Brain microvascular endothelial cell (primary cell): ENCODE measurements at regions not wholly inside any gene's neighbourhood (a gene's known extent, or its start where the extent isn't known, plus 50 kb on each side); places are given as distances from the start of the nearest gene placed in this dataset.

Experiments used
- DNase-seq: peaks from one replicate; pipeline ENCODE4 v3.0.0-alpha.2; 2020
- H3K27ac ChIP-seq: fragments of 250-450 bp; sonication (Bioruptor Pico); 2 replicates; pipeline ENCODE4 v1.5.1; 2020; ENCODE audit warnings: mild to moderate bottlenecking, moderate library complexity
- H3K27me3 ChIP-seq: fragments of 250-450 bp; sonication (Bioruptor Pico); replicated peaks from 2 replicates; pipeline ENCODE4 v1.5.1; 2020; ENCODE audit warnings: mild to moderate bottlenecking
- H3K36me3 ChIP-seq: fragments of 250-450 bp; sonication (Bioruptor Pico); replicated peaks from 2 replicates; pipeline ENCODE4 v1.5.1; 2020; ENCODE audit warnings: mild to moderate bottlenecking
- H3K4me3 ChIP-seq: 2 replicates; pipeline ENCODE4 v1.5.1; 2011; ENCODE audit warnings: low read depth, mild to moderate bottlenecking, control low read depth, low read length, moderate library complexity
- CTCF ChIP-seq: IDR thresholded peaks from 2 replicates; pipeline ENCODE4 v1.5.1; 2011; ENCODE audit warnings: low read depth, mild to moderate bottlenecking, moderate library complexity, low read length, control low read depth, inconsistent platforms; ENCODE audit errors: missing control alignments
- in situ Hi-C: cut with HindIII; loops from 2 replicates; pipeline ENCODE4 v1.10.0; 2017; ENCODE audit warnings: low sequenced_read_pairs, low pct_ligation_motif_present

- Histone ChIP-seq H3K27me3 (no peaks in the 10 kb centered on the region), H3K4me3 (no peak overlapping the region), H3K27ac (no peak overlapping the region), H3K36me3 (no peaks in the 10 kb centered on the region)
- no peak for DNase-seq
- TF ChIP-seq CTCF: no peak
- in situ Hi-C loops: no loop called here
Observed at GRCh38 chr20:41669708-41670263, 51.6 kb upstream of the CHD6 start.

- no peak overlapping the region for H3K27ac ChIP-seq
- no peak for TF ChIP-seq CTCF
- no peak overlapping the region for H3K4me3 ChIP-seq
- H3K27me3 ChIP-seq: no peaks in the 10 kb centered on the region
- in situ Hi-C loops: no loop called here
- no peaks in the 10 kb centered on the region for H3K36me3 ChIP-seq
- DNase-seq: no peak
Observed at GRCh38 chr20:41668057-41668749, 50.0 kb upstream of the CHD6 start.
